ENCODE measurements at regions not wholly inside any gene's neighbourhood (a gene's known extent, or its start where the extent isn't known, plus 50 kb on each side); places are given as distances from the start of the nearest gene placed in this dataset.

- TF ChIP-seq, protein P1, sequence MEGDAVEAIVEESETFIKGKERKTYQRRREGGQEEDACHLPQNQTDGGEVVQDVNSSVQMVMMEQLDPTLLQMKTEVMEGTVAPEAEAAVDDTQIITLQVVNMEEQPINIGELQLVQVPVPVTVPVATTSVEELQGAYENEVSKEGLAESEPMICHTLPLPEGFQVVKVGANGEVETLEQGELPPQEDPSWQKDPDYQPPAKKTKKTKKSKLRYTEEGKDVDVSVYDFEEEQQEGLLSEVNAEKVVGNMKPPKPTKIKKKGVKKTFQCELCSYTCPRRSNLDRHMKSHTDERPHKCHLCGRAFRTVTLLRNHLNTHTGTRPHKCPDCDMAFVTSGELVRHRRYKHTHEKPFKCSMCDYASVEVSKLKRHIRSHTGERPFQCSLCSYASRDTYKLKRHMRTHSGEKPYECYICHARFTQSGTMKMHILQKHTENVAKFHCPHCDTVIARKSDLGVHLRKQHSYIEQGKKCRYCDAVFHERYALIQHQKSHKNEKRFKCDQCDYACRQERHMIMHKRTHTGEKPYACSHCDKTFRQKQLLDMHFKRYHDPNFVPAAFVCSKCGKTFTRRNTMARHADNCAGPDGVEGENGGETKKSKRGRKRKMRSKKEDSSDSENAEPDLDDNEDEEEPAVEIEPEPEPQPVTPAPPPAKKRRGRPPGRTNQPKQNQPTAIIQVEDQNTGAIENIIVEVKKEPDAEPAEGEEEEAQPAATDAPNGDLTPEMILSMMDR (IDR thresholded peaks at IDR 0.05): no peak
- TF ChIP-seq EP300 (IDR thresholded peaks at IDR 0.05; ENCODE audit: low read depth) (no peak), POLR2A (IDR thresholded peaks at IDR 0.05) (no peak), POLR2AphosphoS5 (IDR thresholded peaks at IDR 0.05) (no peak)
Measured at GRCh38 chr9:130755377-130756007, 61.9 kb downstream of the EXOSC2 start.
